Spleen (tissue), 11 donors: ENCODE measurements at regions not wholly inside any gene's neighbourhood (a gene's known extent, or its start where the extent isn't known, plus 50 kb on each side); places are given as distances from the start of the nearest gene placed in this dataset.

ENCODE experiments used
- DNase-seq: peaks from one replicate; pipeline ENCODE4 v3.0.0-alpha.2; 2020
- H3K27ac ChIP-seq, 8 donors: fragments of 200-600 bp; sonication (generic) in 7 of 8; 1 replicate in 4 of 8; 2 replicates in 4 of 8; pipeline versions ENCODE4 v1.5.0 to v1.8.0; 2016 to 2021; ENCODE audit warnings: inconsistent platforms in 4 of 8, mild to moderate bottlenecking in 4 of 8, moderate library complexity in 1 of 8
- H3K27me3 ChIP-seq, 7 donors: fragments of 200-600 bp; sonication (generic) in 6 of 7; replicated peaks in 1 of 7; 1 replicate in 4 of 7; 2 replicates in 3 of 7; pipeline versions ENCODE4 v1.5.0 to v1.8.0; 2016 to 2021; ENCODE audit warnings: inconsistent platforms in 3 of 7, mild to moderate bottlenecking in 1 of 7
- H3K36me3 ChIP-seq, 6 donors: fragments of 200-600 bp; sonication (generic) in 5 of 6; 1 replicate in 4 of 6; 2 replicates in 2 of 6; pipeline versions ENCODE4 v1.5.0 to v1.8.0; 2016 to 2021; ENCODE audit warnings: inconsistent platforms in 2 of 6
- H3K4me1 ChIP-seq, 6 donors: fragments of 200-600 bp; sonication (generic) in 5 of 6; 1 replicate in 3 of 6; 2 replicates in 3 of 6; pipeline versions ENCODE4 v1.5.0 to v1.8.0; 2016 to 2021; ENCODE audit warnings: inconsistent platforms in 3 of 6
- H3K4me3 ChIP-seq, 8 donors: fragments of 200-600 bp; sonication (generic) in 7 of 8; 1 replicate in 4 of 8; 2 replicates in 4 of 8; pipeline versions ENCODE4 v1.5.0 to v1.8.0; 2016 to 2021; ENCODE audit warnings: inconsistent platforms in 4 of 8, mild to moderate bottlenecking in 4 of 8, moderate library complexity in 2 of 8
- H3K9me3 ChIP-seq, 8 donors: fragments of 200-600 bp; sonication (generic) in 7 of 8; 1 replicate in 4 of 8; 2 replicates in 4 of 8; pipeline versions ENCODE4 v1.5.0 to v1.8.0; 2016 to 2021; ENCODE audit warnings: inconsistent platforms in 4 of 8
- POLR2A ChIP-seq, 3 donors: fragments of 450-650 bp; IDR thresholded peaks; one replicate each; pipeline ENCODE4 v1.5.1; 2017; ENCODE audit warnings: antibody characterized with exemption in 3 of 3, mild to moderate bottlenecking in 1 of 3
- POLR2AphosphoS5 ChIP-seq, 3 donors: sonication (generic); formaldehyde crosslinking; IDR thresholded peaks; one replicate each; pipeline ENCODE4 v1.5.1; 2017; ENCODE audit warnings: antibody characterized with exemption in 3 of 3
- WGBS, 5 donors: extraction: QIAGEN DNeasy Blood & Tissue Kit in 3 of 5; methylation state at CpG; one replicate each; pipeline versions ENCODE4 v1.1.5 to v1.1.7; 2013 to 2018; 5-methylcytosine and 5-hydroxymethylcytosine counted together
- intact Hi-C: fragments of 100-400 bp; cut with DNase I; formaldehyde crosslinking; loops from one replicate; pipeline ENCODE4 v1.15.0; 2023; ENCODE audit warnings: low total_unique reads
- TF ChIP-seq, protein P1 (sequence below), 11 experiments: fragments of 200-600 bp in 7 of 11; fragments of 450-650 bp in 4 of 11; sonication (generic) in 4 of 11; IDR thresholded peaks in 8 of 11; conservative IDR thresholded peaks in 3 of 11; 1 replicate in 7 of 11; 2 replicates in 4 of 11; pipeline versions ENCODE4 v1.4.0 to v1.8.0; 2016 to 2021; ENCODE audit warnings: antibody characterized with exemption in 11 of 11, inconsistent platforms in 4 of 11, mild to moderate bottlenecking in 1 of 11
- donor health status: healthy with polysubstance abuse.
- donor health status: DM: no; HTN: no; CAD: no; lungs with moderate emphysema.
- donor health status: DM: no; HTN: no; CAD: no.
- donor health status: Bipolar disorder and iron deficiency.
- donor health status: healthy.
- donor health status: DM: no; HTN: no; CAD: no.
- donor health status: DM: yes; HTN: yes; CAD: no.

GRCh38 chr2:147438882-147439281 lies 405.9 kb upstream of the ACVR2A start:
- Histone ChIP-seq H3K27ac (no peak overlapping the region), H3K4me1 (no peaks in the 10 kb centered on the region), H3K36me3 (no peaks in the 10 kb centered on the region), H3K27me3 (no peaks in the 10 kb centered on the region), H3K4me3 (no peak overlapping the region), H3K9me3 (no peaks in the 10 kb centered on the region)
- TF ChIP-seq, protein P1, sequence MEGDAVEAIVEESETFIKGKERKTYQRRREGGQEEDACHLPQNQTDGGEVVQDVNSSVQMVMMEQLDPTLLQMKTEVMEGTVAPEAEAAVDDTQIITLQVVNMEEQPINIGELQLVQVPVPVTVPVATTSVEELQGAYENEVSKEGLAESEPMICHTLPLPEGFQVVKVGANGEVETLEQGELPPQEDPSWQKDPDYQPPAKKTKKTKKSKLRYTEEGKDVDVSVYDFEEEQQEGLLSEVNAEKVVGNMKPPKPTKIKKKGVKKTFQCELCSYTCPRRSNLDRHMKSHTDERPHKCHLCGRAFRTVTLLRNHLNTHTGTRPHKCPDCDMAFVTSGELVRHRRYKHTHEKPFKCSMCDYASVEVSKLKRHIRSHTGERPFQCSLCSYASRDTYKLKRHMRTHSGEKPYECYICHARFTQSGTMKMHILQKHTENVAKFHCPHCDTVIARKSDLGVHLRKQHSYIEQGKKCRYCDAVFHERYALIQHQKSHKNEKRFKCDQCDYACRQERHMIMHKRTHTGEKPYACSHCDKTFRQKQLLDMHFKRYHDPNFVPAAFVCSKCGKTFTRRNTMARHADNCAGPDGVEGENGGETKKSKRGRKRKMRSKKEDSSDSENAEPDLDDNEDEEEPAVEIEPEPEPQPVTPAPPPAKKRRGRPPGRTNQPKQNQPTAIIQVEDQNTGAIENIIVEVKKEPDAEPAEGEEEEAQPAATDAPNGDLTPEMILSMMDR (IDR thresholded peaks at IDR 0.05 in 8 of 11, conservative IDR thresholded peaks at IDR 0.05 in 3 of 11) = no peak
- TF ChIP-seq POLR2A (IDR thresholded peaks at IDR 0.05) (no peak), POLR2AphosphoS5 (IDR thresholded peaks at IDR 0.05) (no peak)
- WGBS, 5 donors = 83 to 92% (median 87%) methylated on average over 8 of the region's 8 CpGs
- intact Hi-C loops = no loop called here
- no peak for DNase-seq

GRCh38 chr2:147433822-147434221 lies 411.0 kb upstream of the ACVR2A start:
- WGBS, 5 donors = 81 to 90% (median 88%) methylated on average over 2 of the region's 2 CpGs
- no peak for DNase-seq
- Histone ChIP-seq H3K9me3 (no peaks in the 10 kb centered on the region), H3K4me3 (no peak overlapping the region), H3K4me1 (no peaks in the 10 kb centered on the region), H3K27ac (no peak overlapping the region), H3K36me3 (no peaks in the 10 kb centered on the region), H3K27me3 (no peaks in the 10 kb centered on the region)
- intact Hi-C loops = no loop called here
- TF ChIP-seq, protein P1 (IDR thresholded peaks at IDR 0.05 in 8 of 11, conservative IDR thresholded peaks at IDR 0.05 in 3 of 11) = no peak
- TF ChIP-seq POLR2A (IDR thresholded peaks at IDR 0.05) (no peak), POLR2AphosphoS5 (IDR thresholded peaks at IDR 0.05) (no peak)

- TF ChIP-seq, protein P1 (IDR thresholded peaks at IDR 0.05 in 8 of 11, conservative IDR thresholded peaks at IDR 0.05 in 3 of 11) = no peak
- Histone ChIP-seq H3K27me3 (no peaks in the 10 kb centered on the region), H3K4me3 (no peak overlapping the region), H3K4me1 (no peaks in the 10 kb centered on the region), H3K36me3 (no peaks in the 10 kb centered on the region), H3K27ac (no peak overlapping the region), H3K9me3 (no peaks in the 10 kb centered on the region)
- WGBS, 5 donors = 82 to 92% (median 87%) methylated on average over 3 of the region's 3 CpGs
- no peak for DNase-seq
- intact Hi-C loops = no loop called here
Observed at GRCh38 chr2:147430408-147430807, 414.4 kb upstream of the ACVR2A start.

- WGBS, 5 donors = 89 to 95% (median 90%) methylated on average over 2 of the region's 2 CpGs
- no peaks in the 10 kb centered on the region for H3K36me3 ChIP-seq
- H3K4me1 ChIP-seq = no peaks in the 10 kb centered on the region
- H3K4me3 ChIP-seq = no peak overlapping the region
- intact Hi-C loops = no loop called here
- TF ChIP-seq POLR2AphosphoS5 (IDR thresholded peaks at IDR 0.05) = no peak
- H3K27ac ChIP-seq = no peak overlapping the region
- DNase-seq = no peak
- H3K27me3 ChIP-seq = no peaks in the 10 kb centered on the region
- no peaks in the 10 kb centered on the region for H3K9me3 ChIP-seq
Observed at GRCh38 chr2:147428120-147428747, 416.6 kb upstream of the ACVR2A start.
